ENCODE measurements at regions not wholly inside any gene's neighbourhood (a gene's known extent, or its start where the extent isn't known, plus 50 kb on each side); places are given as distances from the start of the nearest gene placed in this dataset.

DNA sequence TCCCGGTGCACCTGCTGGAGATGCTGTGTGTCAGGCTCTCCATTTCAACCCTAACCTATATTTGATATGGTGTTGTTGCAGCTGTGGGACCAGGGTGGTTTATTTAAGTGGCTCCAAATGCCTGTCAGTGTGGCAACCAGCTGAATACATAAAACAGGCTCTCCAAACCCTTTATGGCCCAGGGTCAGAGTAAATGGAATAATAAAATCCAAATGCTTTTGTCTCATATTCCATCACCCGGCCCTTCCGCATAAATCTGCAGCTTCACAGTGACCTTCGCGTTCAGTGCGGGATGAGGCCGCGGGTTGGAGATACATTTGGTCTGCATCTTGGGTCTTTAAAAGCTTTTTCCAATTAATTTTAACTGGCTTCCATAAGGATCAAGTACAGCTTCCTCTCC lies 382.1 kb upstream of the NR2F2 start:
- Histone ChIP-seq H3K4me3 (ENCODE audit: low read length in 2 of 2) (no peak overlapping the region), H3K36me3 (ENCODE audit: control insufficient read depth in 2 of 2, insufficient read depth in 2 of 2, low read length in 2 of 2) (no peaks in the 10 kb centered on the region)

DNA sequence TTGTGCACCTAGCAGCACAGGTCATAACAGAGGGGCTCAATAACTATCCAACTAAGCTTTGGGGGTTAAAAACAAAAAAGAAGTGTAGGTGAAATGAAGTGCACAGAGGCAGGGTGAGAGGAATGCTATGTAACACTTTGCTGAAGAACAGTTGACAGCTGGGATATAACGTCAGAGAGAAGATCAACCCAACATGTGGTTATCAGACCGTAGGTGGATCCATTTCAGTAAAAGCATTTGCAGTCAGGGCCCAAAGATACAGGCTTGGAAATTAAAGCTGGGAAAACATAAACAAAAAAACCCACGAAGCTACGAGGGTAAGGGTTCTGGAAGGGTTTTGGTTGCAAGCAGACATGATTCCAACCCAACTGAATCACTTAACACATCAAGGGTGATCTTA lies 377.5 kb upstream of the NR2F2 start:
- no peak overlapping the region for H3K4me3 ChIP-seq (ENCODE audit: low read length in 2 of 2)
- H3K9ac ChIP-seq (ENCODE audit: low read length in 2 of 2): no peak overlapping the region
- H3K9me3 ChIP-seq (ENCODE audit: control insufficient read depth in 2 of 2, low read length in 2 of 2): no peaks in the 10 kb centered on the region
- H3K27ac ChIP-seq (ENCODE audit: low read length): no peak overlapping the region
- no peaks in the 10 kb centered on the region for H3K36me3 ChIP-seq (ENCODE audit: control insufficient read depth in 2 of 2, insufficient read depth in 2 of 2, low read length in 2 of 2)
- no peaks in the 10 kb centered on the region for H3K27me3 ChIP-seq (ENCODE audit: control insufficient read depth in 1 of 2, insufficient read depth in 2 of 2, low read length in 2 of 2)
- H3K4me1 ChIP-seq (ENCODE audit: control insufficient read depth, insufficient read depth, low read length): peaks cover 6% of the 10 kb centered on the region

More for the DNA sequence above, 382.1 kb upstream of the NR2F2 start:
- H3K9me3 ChIP-seq (ENCODE audit: control insufficient read depth in 2 of 2, low read length in 2 of 2): no peaks in the 10 kb centered on the region
- peaks cover 6% of the 10 kb centered on the region for H3K4me1 ChIP-seq (ENCODE audit: control insufficient read depth, insufficient read depth, low read length)
- H3K9ac ChIP-seq (ENCODE audit: low read length in 2 of 2): no peak overlapping the region
- H3K27me3 ChIP-seq (ENCODE audit: control insufficient read depth in 1 of 2, insufficient read depth in 2 of 2, low read length in 2 of 2): no peaks in the 10 kb centered on the region
- no peak overlapping the region for H3K27ac ChIP-seq (ENCODE audit: low read length)

GRCh38 chr15:95957861-95958260 lies 372.6 kb upstream of the NR2F2 start:
- Histone ChIP-seq H3K27ac (ENCODE audit: low read length) (no peak overlapping the region), H3K9ac (ENCODE audit: low read length in 2 of 2) (no peak overlapping the region)

GRCh38 chr15:95958382-95958781 lies 372.1 kb upstream of the NR2F2 start:
- Histone ChIP-seq H3K4me3 (ENCODE audit: low read length in 2 of 2) (no peak overlapping the region), H3K27me3 (ENCODE audit: control insufficient read depth in 1 of 2, insufficient read depth in 2 of 2, low read length in 2 of 2) (no peaks in the 10 kb centered on the region), H3K36me3 (ENCODE audit: control insufficient read depth in 2 of 2, insufficient read depth in 2 of 2, low read length in 2 of 2) (no peaks in the 10 kb centered on the region), H3K4me1 (ENCODE audit: control insufficient read depth, insufficient read depth, low read length) (no peaks in the 10 kb centered on the region), H3K9me3 (ENCODE audit: control insufficient read depth in 2 of 2, low read length in 2 of 2) (peaks cover 0 to 3% of the 10 kb centered on the region in 2 donors), H3K27ac (ENCODE audit: low read length) (no peak overlapping the region), H3K9ac (ENCODE audit: low read length in 2 of 2) (no peak overlapping the region)

More at GRCh38 chr15:95957861-95958260, 372.6 kb upstream of the NR2F2 start:
- Histone ChIP-seq H3K4me1 (ENCODE audit: control insufficient read depth, insufficient read depth, low read length) (no peaks in the 10 kb centered on the region), H3K9me3 (ENCODE audit: control insufficient read depth in 2 of 2, low read length in 2 of 2) (peaks cover 0 to 3% of the 10 kb centered on the region in 2 donors), H3K36me3 (ENCODE audit: control insufficient read depth in 2 of 2, insufficient read depth in 2 of 2, low read length in 2 of 2) (no peaks in the 10 kb centered on the region), H3K27me3 (ENCODE audit: control insufficient read depth in 1 of 2, insufficient read depth in 2 of 2, low read length in 2 of 2) (no peaks in the 10 kb centered on the region), H3K4me3 (ENCODE audit: low read length in 2 of 2) (no peak overlapping the region)

- H3K9me3 ChIP-seq (ENCODE audit: control insufficient read depth in 2 of 2, low read length in 2 of 2): no peaks in the 10 kb centered on the region
- no peaks in the 10 kb centered on the region for H3K27me3 ChIP-seq (ENCODE audit: control insufficient read depth in 1 of 2, insufficient read depth in 2 of 2, low read length in 2 of 2)
- peaks cover 9% of the 10 kb centered on the region for H3K4me1 ChIP-seq (ENCODE audit: control insufficient read depth, insufficient read depth, low read length)
- no peak overlapping the region for H3K4me3 ChIP-seq (ENCODE audit: low read length in 2 of 2)
- no peaks in the 10 kb centered on the region for H3K36me3 ChIP-seq (ENCODE audit: control insufficient read depth in 2 of 2, insufficient read depth in 2 of 2, low read length in 2 of 2)
- H3K9ac ChIP-seq (ENCODE audit: low read length in 2 of 2): no peak overlapping the region
- no peak overlapping the region for H3K27ac ChIP-seq (ENCODE audit: low read length)
These were observed 361.6 kb upstream of the NR2F2 start for GRCh38 chr15:95968856-95969255.

DNA sequence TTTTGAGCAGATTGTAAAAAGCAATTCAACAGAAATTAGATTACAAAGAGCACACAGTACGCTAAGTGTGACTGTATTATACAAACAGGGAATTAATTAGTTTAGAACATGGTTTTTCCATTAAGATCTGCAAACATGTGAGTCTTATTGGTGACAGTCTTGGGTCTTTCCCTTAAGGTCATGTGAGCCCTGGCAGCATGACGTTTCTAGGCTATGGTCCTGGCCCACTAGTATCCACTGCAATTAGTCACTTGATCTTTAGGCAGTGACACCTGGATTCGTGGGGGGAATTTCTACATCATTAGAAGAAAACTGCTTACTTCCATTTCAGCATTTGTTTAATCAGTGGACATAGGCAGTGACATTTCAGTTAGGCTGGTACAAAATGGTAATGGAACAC lies 360.2 kb upstream of the NR2F2 start:
- no peak overlapping the region for H3K4me3 ChIP-seq (ENCODE audit: low read length in 2 of 2)
- no peaks in the 10 kb centered on the region for H3K27me3 ChIP-seq (ENCODE audit: control insufficient read depth in 1 of 2, insufficient read depth in 2 of 2, low read length in 2 of 2)
- H3K4me1 ChIP-seq (ENCODE audit: control insufficient read depth, insufficient read depth, low read length): peaks cover 9% of the 10 kb centered on the region
- no peaks in the 10 kb centered on the region for H3K36me3 ChIP-seq (ENCODE audit: control insufficient read depth in 2 of 2, insufficient read depth in 2 of 2, low read length in 2 of 2)
- no peak overlapping the region for H3K27ac ChIP-seq (ENCODE audit: low read length)
- H3K9me3 ChIP-seq (ENCODE audit: control insufficient read depth in 2 of 2, low read length in 2 of 2): peaks cover 0 to 4% of the 10 kb centered on the region in 2 donors
- H3K9ac ChIP-seq (ENCODE audit: low read length in 2 of 2): no peak overlapping the region

DNA sequence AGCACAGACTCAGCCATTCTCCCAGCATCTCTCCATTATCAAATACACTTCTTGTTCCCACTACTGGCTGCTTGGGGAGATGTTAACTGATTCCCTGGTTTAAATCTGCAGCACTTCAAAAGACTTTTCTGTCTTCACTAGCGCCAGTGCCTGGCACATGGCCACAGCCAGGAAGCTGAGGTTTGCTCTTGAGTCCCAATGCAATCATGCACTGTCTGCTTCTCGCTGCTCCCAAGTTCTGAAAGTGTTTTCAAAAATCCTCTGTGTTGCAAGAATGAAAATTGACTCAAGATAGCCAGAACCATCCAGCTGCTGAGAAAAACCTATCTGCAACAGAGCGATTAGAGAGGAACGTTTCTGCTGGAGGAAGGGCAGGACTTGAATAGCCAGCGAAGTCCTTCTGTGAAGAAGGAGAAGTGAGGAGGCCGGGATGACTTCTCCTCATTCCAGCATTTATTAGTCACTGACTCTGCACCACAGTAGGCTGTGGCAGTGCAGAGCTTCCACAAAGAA lies 358.4 kb upstream of the NR2F2 start:
- Histone ChIP-seq H3K4me1 (ENCODE audit: control insufficient read depth, insufficient read depth, low read length) (peaks cover 9% of the 10 kb centered on the region), H3K27ac (ENCODE audit: low read length) (peak overlapping the region; percentile 11), H3K36me3 (ENCODE audit: control insufficient read depth in 2 of 2, insufficient read depth in 2 of 2, low read length in 2 of 2) (no peaks in the 10 kb centered on the region), H3K4me3 (ENCODE audit: low read length in 2 of 2) (peak overlapping the region in 1 of 2 donors; percentile 10), H3K9me3 (ENCODE audit: control insufficient read depth in 2 of 2, low read length in 2 of 2) (peaks cover 0 to 4% of the 10 kb centered on the region in 2 donors), H3K27me3 (ENCODE audit: control insufficient read depth in 1 of 2, insufficient read depth in 2 of 2, low read length in 2 of 2) (no peaks in the 10 kb centered on the region), H3K9ac (ENCODE audit: low read length in 2 of 2) (no peak overlapping the region)

GRCh38 chr15:95972812-95973211 lies 357.7 kb upstream of the NR2F2 start:
- Histone ChIP-seq H3K9ac (ENCODE audit: low read length in 2 of 2) (no peak overlapping the region), H3K9me3 (ENCODE audit: control insufficient read depth in 2 of 2, low read length in 2 of 2) (peaks cover 0 to 4% of the 10 kb centered on the region in 2 donors), H3K4me3 (ENCODE audit: low read length in 2 of 2) (no peak overlapping the region), H3K36me3 (ENCODE audit: control insufficient read depth in 2 of 2, insufficient read depth in 2 of 2, low read length in 2 of 2) (no peaks in the 10 kb centered on the region), H3K4me1 (ENCODE audit: control insufficient read depth, insufficient read depth, low read length) (peaks cover 9% of the 10 kb centered on the region), H3K27me3 (ENCODE audit: control insufficient read depth in 1 of 2, insufficient read depth in 2 of 2, low read length in 2 of 2) (no peaks in the 10 kb centered on the region), H3K27ac (ENCODE audit: low read length) (no peak overlapping the region)

DNA sequence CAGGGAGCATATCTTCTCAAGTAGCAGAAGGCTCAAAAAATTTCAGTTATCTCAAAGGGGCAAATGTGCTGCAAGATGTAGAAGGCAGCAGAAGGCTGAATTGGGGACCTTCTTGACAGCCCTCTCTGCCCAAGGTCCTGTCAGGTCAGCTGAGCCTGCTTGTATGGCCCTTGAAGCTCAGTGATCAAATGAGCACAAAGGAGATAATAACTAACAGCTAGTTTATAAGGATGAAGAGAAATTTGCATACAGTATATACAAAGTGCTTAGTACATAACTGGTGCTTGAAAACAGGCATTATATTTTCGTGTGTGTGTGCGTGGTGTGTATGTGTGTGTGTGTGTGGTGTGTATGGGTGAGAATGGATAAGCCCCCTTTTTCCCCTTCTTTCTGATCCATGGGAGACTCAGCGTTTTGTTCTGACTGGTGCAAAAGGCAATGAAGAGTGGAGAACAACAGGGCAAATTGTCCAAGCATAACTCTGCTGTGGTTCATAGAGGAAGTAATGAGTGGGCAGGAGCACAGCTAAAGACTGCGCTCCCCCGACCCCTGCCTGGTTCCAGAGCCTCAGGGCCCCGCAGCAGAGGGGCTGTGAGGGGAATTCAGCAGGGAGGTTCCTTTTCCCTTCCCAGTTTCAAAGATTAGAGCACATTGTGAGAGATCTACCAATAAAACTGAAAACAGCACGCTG lies 356.8 kb upstream of the NR2F2 start:
- H3K27ac ChIP-seq (ENCODE audit: low read length): no peak overlapping the region
- H3K36me3 ChIP-seq (ENCODE audit: control insufficient read depth in 2 of 2, insufficient read depth in 2 of 2, low read length in 2 of 2): no peaks in the 10 kb centered on the region
- H3K4me1 ChIP-seq (ENCODE audit: control insufficient read depth, insufficient read depth, low read length): peaks cover 9% of the 10 kb centered on the region
- H3K9ac ChIP-seq (ENCODE audit: low read length in 2 of 2): no peak overlapping the region
- H3K4me3 ChIP-seq (ENCODE audit: low read length in 2 of 2): no peak overlapping the region
- peaks cover 0 to 4% of the 10 kb centered on the region in 2 donors for H3K9me3 ChIP-seq (ENCODE audit: control insufficient read depth in 2 of 2, low read length in 2 of 2)
- H3K27me3 ChIP-seq (ENCODE audit: control insufficient read depth in 1 of 2, insufficient read depth in 2 of 2, low read length in 2 of 2): no peaks in the 10 kb centered on the region

DNA sequence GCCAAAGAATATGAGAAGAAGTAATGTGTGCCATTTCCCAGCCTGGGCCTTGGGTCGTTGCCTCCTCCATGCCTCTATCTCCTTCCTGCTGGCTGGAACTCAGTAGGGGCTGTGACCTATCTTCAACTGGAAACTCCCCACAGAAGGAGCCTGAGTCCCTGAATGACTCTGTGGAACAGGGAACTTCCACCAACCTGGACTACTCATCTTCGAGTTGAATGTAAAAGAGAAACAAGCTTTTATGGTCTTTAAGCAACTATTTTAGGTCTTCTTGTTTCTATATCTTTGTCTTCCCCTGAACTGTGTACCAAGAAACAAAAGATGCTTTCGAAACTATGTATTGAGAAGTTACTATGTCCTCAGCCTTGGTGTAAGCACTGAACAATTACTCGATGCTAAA lies 355.3 kb upstream of the NR2F2 start:
- no peaks in the 10 kb centered on the region for H3K27me3 ChIP-seq (ENCODE audit: control insufficient read depth in 1 of 2, insufficient read depth in 2 of 2, low read length in 2 of 2)
- no peak overlapping the region for H3K4me3 ChIP-seq (ENCODE audit: low read length in 2 of 2)
- no peak overlapping the region for H3K9ac ChIP-seq (ENCODE audit: low read length in 2 of 2)
- H3K4me1 ChIP-seq (ENCODE audit: control insufficient read depth, insufficient read depth, low read length): peaks cover 9% of the 10 kb centered on the region
- peaks cover 0 to 4% of the 10 kb centered on the region in 2 donors for H3K9me3 ChIP-seq (ENCODE audit: control insufficient read depth in 2 of 2, low read length in 2 of 2)
- H3K27ac ChIP-seq (ENCODE audit: low read length): no peak overlapping the region
- no peaks in the 10 kb centered on the region for H3K36me3 ChIP-seq (ENCODE audit: control insufficient read depth in 2 of 2, insufficient read depth in 2 of 2, low read length in 2 of 2)

DNA sequence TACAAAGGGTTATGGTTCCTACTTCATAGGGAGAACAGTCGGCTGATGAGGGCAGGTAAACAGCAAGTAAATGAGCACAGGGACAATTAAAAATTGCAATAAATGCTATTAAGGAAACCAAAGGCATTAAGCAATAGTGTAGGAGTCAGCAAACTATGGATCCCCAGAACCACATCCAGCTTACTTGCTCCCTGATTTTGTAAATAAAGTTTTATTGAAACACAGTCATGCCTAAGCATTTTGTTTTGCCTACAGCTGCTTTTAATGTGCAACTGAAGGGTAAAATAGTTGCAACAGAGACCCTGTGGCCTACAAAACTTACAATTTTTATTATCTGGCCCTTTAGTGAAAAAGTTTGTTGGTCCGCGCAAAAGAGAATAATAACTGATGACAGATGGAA lies 351.2 kb upstream of the NR2F2 start:
- Histone ChIP-seq H3K4me1 (ENCODE audit: control insufficient read depth, insufficient read depth, low read length) (no peaks in the 10 kb centered on the region), H3K36me3 (ENCODE audit: control insufficient read depth in 2 of 2, insufficient read depth in 2 of 2, low read length in 2 of 2) (no peaks in the 10 kb centered on the region), H3K9ac (ENCODE audit: low read length in 2 of 2) (no peak overlapping the region), H3K9me3 (ENCODE audit: control insufficient read depth in 2 of 2, low read length in 2 of 2) (peaks cover 0 to 4% of the 10 kb centered on the region in 2 donors), H3K27me3 (ENCODE audit: control insufficient read depth in 1 of 2, insufficient read depth in 2 of 2, low read length in 2 of 2) (no peaks in the 10 kb centered on the region), H3K27ac (ENCODE audit: low read length) (no peak overlapping the region), H3K4me3 (ENCODE audit: low read length in 2 of 2) (no peak overlapping the region)
